GM21619 (cell line): ENCODE measurements at regions not wholly inside any gene's neighbourhood (a gene's known extent, or its start where the extent isn't known, plus 50 kb on each side); places are given as distances from the start of the nearest gene placed in this dataset.
A peak's percentile ranks its signal among the peaks of the same experiment; 100 is the strongest.

Source experiments
- ATAC-seq: cut with Tn5 transposase; IDR thresholded peaks from one replicate; pipeline ENCODE4 v1.9.1; 2021; ENCODE audit not compliant: unreplicated experiment

GRCh38 chr9:82367929-82368328, 379.4 kb downstream of the SPATA31D1 start:
- no peak for ATAC-seq

DNA sequence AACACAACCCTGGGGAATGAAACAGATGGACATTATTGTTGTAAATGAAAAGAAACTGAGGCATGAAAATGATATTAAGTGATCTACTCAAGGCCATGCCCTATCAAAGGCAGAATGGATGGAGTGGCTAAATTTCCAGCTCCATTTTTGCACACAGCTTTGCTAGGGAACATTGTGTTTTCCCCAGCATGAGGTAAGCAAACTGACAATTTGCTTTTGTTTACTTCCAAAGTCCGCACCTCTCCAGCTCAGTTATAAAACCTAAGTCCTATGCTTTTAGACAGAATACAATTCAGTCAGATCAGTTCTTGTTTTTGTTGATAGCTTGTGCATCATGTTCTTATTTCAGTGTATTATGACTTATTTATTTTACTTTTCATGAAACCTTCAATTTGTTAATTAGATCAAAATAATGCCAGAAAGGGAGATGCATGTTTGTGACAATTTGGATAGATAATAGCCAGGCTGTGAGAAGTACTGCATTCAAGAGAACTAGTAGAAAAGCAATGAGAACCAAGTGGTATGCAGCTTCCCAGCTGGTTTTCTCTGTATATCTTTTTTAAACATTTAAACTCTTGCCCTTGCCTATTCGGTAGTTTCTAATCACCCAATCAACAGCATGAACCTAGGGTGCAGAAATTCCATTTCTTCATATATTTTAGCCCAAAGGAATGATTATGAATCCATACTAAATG, 380.8 kb downstream of the SPATA31D1 start:
- ATAC-seq, result no peak

DNA sequence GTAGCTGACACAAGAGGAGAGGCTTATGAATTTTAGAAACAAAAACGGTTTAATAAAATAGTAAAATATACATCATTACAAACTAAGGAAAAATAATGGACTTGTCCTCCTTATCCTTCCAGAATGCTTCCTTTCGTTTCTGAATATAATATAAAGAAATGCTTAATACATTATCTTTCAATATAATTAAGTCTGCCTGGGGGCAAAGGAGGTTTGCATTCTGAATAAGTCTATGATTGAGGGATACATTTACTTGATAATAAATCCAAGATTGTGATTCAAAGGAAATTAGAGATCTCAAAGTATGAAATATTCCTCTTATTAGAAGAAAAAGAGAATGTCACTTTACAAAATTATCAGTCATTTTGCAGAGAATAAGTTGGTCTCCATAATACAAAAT, 386.5 kb downstream of the SPATA31D1 start:
- no peak for ATAC-seq

DNA sequence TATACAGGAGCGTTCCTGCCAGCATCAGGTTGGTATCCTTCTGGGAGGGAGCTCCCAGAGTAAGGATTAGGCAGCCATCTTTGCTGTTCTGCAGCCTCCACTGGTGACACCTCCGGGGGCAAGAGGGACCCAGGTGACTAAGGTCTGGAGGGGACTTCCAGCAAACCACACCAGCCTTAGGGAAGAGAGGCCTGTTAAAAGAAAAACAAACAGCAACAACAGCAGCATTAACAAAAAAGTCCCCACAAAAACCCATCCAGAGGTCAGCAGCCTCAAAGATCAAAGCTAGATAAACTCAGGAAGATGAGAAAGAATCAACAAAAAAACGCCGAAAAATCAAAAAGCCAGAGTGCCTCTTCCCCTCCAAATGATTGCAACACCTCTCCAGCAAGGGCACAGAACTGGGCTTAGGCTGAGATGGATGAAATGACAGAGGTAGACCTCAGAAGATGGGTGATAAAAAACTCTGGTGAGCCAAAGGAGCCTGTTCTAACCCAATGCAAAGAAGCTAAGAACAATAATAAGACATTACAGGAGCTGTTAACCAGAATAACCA, 388.2 kb downstream of the SPATA31D1 start:
- no peak for ATAC-seq

- no peak for ATAC-seq
Observed at GRCh38 chr9:82382887-82383616, 394.5 kb downstream of the SPATA31D1 start.

DNA sequence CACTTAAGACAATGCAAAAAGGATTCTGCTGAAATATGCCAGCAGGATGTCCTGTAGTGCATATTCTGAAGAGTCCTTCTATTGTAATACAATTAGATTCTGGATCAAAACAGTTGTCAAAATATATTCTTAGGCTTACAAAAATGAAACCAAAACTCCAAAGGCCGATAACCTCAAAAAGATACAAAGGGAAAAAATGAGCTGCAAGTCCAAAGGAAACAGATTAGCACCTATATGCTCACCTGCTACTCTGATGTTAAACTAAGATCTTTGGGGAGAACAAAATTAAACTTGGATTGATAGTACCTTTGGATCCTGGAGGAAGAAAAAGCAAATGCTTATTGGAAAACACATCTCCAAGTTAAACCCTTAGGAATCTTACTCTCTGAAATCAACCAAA, 397.1 kb downstream of the SPATA31D1 start:
- ATAC-seq, result no peak

DNA sequence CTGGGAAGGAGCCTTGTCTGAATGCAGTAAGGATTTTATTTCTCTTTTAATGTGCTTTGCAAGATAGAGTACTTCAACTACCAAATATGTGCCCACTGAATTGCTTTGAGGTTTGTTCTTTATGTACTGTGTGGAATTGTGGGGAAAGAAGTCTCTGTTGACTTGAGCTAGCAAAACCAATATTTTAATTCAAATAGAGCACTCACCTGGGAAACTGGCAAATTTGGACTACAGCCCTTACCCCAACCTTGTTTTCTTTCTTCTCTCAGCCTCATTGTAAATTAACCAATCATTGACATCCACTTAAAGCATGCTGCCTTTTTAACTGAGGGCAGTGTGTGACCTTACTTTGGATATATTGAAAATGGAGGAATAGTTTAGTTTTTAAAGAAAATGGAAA, 409.0 kb downstream of the SPATA31D1 start:
- no peak for ATAC-seq

GRCh38 chr9:82404196-82404870, 415.8 kb downstream of the SPATA31D1 start:
- ATAC-seq, result no peak

GRCh38 chr9:82404881-82405280, 416.3 kb downstream of the SPATA31D1 start:
- no peak for ATAC-seq

- ATAC-seq, result no peak
Observed at GRCh38 chr9:82406456-82407085, 418.0 kb downstream of the SPATA31D1 start.

DNA sequence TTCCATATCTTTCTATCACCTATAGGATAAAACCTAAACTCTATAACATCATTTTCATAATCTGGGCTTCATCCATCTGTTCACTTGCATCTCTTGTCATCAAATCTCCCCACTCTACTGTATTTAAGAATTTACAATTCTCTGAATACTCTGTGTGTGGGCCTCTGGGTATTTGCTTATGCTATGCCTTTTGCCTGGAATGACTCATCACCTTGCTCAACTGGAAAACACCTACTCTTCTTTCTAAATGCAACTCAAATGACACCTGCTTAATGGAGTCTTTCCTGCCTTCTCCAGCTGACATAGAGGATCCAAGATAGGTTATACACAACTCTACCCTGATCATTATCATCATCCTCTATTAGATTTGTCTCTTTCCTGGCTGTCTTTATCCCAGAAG, 421.7 kb downstream of the SPATA31D1 start:
- peak; percentile 96 for ATAC-seq

- ATAC-seq, result no peak
Observed at GRCh38 chr9:82410866-82411265, 422.3 kb downstream of the SPATA31D1 start.

- no peak for ATAC-seq
Observed at GRCh38 chr9:82412586-82413305, 424.2 kb downstream of the SPATA31D1 start.

- no peak for ATAC-seq
Observed at GRCh38 chr9:82417501-82417900, 428.9 kb downstream of the SPATA31D1 start.

- ATAC-seq, result no peak
Observed at GRCh38 chr9:82418334-82418733, 429.8 kb downstream of the SPATA31D1 start.

GRCh38 chr9:82419696-82420486, 431.3 kb downstream of the SPATA31D1 start:
- ATAC-seq, result no peak

DNA sequence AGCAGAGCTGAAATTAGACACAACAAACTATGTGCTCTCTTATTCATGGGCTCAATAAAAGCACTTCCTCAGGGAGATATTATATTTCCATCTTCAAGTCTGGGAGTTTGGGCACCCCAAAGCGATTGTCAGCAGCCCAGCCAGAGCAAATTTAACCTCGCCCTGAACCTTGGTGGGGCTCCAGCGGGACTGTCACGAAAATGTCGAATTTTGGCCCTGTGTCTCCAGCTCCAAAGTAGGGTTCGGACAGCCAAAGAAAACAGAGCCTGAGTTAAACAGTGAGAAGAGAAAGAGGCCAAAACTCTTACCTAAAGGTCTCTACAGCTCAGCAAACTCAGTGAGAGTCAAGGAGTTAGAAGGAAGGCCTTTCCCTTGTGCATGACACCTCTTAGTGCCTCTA, 432.9 kb downstream of the SPATA31D1 start:
- ATAC-seq, result no peak

DNA sequence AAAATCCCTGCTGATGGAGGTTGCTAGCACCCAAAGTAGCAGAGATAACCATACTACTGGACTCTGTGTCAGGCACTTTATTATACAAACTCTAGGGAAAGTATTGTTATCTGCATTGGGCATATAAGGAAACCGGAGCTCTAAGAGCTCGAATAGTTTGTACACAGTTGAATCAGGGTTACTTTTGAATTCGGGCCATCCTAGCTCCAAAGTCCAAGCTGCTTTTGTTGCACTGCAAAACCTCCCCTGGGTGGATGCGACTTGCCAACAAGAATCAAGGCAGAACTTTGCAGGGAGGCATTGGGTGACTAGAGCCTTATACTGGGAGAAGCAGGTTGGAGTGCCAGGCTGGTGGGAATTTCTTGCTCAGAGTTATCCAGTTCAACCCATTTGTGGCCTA, 435.1 kb downstream of the SPATA31D1 start:
- ATAC-seq, result no peak

DNA sequence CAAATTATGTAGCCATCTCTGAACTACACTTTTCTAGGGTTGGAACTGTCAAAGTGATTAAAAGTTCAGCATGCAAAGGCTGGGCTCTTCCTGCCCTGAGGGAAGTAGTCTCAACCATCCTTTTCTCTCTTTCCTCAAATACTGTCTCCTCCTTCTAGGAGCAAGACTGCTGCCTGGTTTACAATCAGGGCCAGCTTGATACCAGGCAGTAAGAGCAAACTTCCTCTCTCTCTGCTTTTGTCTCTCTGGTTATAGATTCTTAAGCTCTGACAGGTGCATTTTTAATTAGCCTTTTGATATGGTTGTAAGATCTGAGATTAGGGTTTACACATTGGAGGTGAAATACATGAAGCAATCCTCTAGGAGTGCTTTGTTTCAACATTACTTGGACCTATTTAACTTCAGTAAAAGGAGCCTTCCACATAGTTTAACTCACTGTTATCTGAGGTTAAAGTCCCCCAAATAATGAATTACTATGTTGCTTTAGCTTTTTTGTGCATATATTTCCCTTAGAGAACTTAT, 436.1 kb downstream of the SPATA31D1 start:
- no peak for ATAC-seq

- ATAC-seq, result no peak
Observed at GRCh38 chr9:82431121-82431520, 442.5 kb downstream of the SPATA31D1 start.
